Thoracic aorta (tissue), 2 donors: ENCODE measurements at regions not wholly inside any gene's neighbourhood (a gene's known extent, or its start where the extent isn't known, plus 50 kb on each side); places are given as distances from the start of the nearest gene placed in this dataset.

Source experiments
- ATAC-seq: fragments of 150-250 bp; one replicate; pipeline ENCODE4 v1.8.0; 2017; ENCODE audit warnings: low read depth; ENCODE audit not compliant: insufficient number of reproducible peaks, low FRiP score
- DNase-seq: peaks from one replicate; pipeline ENCODE4 v3.0.0-alpha.2; 2020; ENCODE audit warnings: low spot score
- H3K27ac ChIP-seq, 2 donors: fragments of 200-600 bp; sonication (generic); 1 replicate in 1 of 2; 2 replicates in 1 of 2; pipeline ENCODE4 v1.5.1; 2016; ENCODE audit warnings: mild to moderate bottlenecking in 2 of 2, moderate library complexity in 2 of 2
- H3K27me3 ChIP-seq: fragments of 200-600 bp; sonication (generic); replicated peaks from 2 replicates; pipeline ENCODE4 v1.6.0; 2016; ENCODE audit warnings: mild to moderate bottlenecking; ENCODE audit not compliant: insufficient read depth
- H3K36me3 ChIP-seq: fragments of 200-600 bp; sonication (generic); one replicate; pipeline ENCODE4 v1.5.1; 2016
- H3K4me1 ChIP-seq, 2 donors: fragments of 200-600 bp; sonication (generic); 1 replicate in 1 of 2; 2 replicates in 1 of 2; pipeline versions ENCODE4 v1.5.1 to v1.6.0; 2016; ENCODE audit warnings: low read depth in 2 of 2, mild to moderate bottlenecking in 1 of 2; ENCODE audit not compliant: control insufficient read depth in 1 of 2
- H3K4me3 ChIP-seq: fragments of 200-600 bp; sonication (generic); 2 replicates; pipeline ENCODE4 v1.5.1; 2016; ENCODE audit warnings: mild to moderate bottlenecking
- H3K9me3 ChIP-seq: fragments of 200-600 bp; sonication (generic); 2 replicates; pipeline ENCODE4 v1.5.1; 2016
- TF ChIP-seq, protein P1 (sequence below): fragments of 200-600 bp; sonication (generic); IDR thresholded peaks from one replicate; pipeline ENCODE4 v1.5.1; 2019; ENCODE audit warnings: antibody characterized with exemption

DNA sequence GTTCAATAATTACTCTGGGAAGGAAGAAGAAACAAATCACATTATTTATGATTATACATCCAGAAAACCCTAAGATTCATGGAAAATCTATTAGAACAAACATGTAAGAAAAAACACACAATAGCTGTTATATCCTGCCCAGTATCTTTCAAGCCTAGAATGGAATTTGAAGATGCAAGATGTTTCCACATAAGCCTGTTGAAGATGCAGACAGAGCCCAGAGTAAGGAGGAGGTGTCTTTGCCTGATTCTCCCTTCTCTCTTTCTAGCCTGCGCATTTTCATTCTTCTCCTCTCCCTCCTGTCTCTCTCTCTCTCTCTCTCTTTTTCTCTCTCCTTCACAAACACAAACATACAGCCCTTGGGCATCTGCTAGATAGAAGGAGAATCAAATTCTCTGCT, 170.1 kb upstream of the INHBA start:
- ATAC-seq (no peak), DNase-seq (no peak)
- no peaks in the 10 kb centered on the region for H3K9me3 ChIP-seq
- H3K4me3 ChIP-seq = no peak overlapping the region
- H3K27me3 ChIP-seq = no peaks in the 10 kb centered on the region
- TF ChIP-seq, protein P1, sequence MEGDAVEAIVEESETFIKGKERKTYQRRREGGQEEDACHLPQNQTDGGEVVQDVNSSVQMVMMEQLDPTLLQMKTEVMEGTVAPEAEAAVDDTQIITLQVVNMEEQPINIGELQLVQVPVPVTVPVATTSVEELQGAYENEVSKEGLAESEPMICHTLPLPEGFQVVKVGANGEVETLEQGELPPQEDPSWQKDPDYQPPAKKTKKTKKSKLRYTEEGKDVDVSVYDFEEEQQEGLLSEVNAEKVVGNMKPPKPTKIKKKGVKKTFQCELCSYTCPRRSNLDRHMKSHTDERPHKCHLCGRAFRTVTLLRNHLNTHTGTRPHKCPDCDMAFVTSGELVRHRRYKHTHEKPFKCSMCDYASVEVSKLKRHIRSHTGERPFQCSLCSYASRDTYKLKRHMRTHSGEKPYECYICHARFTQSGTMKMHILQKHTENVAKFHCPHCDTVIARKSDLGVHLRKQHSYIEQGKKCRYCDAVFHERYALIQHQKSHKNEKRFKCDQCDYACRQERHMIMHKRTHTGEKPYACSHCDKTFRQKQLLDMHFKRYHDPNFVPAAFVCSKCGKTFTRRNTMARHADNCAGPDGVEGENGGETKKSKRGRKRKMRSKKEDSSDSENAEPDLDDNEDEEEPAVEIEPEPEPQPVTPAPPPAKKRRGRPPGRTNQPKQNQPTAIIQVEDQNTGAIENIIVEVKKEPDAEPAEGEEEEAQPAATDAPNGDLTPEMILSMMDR = no peak
- peaks cover 0 to 12% of the 10 kb centered on the region in 2 donors for H3K4me1 ChIP-seq
- no peaks in the 10 kb centered on the region for H3K36me3 ChIP-seq
- H3K27ac ChIP-seq = no peak overlapping the region

DNA sequence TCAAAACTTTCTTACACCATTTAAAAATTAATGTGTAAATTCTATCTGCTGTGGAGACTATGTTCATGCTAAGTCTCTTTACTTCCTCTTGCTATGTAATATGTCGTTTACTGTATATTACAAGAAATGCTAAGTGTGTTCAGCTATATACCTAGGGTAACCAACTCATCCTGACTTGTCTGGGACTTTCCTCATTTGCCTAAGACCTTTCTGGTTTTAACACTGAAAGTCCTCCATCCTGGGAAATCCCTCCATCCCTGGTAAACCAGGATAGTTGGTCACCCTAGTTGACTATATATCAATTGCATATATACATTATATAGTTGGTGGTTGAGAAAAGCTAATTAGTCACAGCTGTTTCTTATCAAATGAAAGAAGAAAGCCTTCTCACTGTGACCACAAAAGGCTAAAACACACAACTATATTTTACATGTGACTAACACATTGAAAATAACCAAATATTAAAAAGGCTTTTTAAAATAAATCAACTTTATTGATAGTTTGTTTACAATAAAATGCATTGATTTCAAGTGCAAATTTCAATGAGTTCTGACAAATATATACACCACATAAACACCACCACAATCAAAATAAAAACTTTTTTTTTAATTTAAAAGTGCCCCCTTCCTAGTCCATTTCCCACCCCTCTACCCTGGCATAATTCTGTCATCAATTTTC, 167.7 kb upstream of the INHBA start:
- H3K9me3 ChIP-seq = no peaks in the 10 kb centered on the region
- H3K36me3 ChIP-seq = no peaks in the 10 kb centered on the region
- H3K4me1 ChIP-seq = peaks cover 0 to 16% of the 10 kb centered on the region in 2 donors
- H3K4me3 ChIP-seq = no peak overlapping the region
- no peaks in the 10 kb centered on the region for H3K27me3 ChIP-seq
- ATAC-seq (no peak), DNase-seq (no peak)
- no peak overlapping the region for H3K27ac ChIP-seq
- TF ChIP-seq, protein P1 = no peak

DNA sequence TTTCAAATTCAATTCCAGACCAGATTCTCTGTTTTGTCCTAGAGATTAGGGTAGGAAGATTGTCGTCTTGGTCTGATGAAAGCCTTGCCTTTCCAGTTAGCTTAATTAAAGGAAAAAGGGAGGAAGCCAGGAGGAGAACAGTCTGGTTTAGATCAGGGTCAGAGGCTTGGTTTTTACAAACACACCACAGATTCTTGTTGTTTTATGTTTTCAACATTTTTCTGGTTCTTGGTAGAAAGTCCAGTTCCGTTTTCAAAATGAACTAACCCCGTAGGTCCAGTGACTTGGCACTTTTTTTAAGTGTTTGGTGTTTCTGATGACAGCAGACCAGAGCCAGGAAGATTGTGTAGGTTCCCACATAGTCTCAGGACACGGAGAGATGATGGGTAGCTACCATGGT, 167.1 kb upstream of the INHBA start:
- H3K36me3 ChIP-seq = no peaks in the 10 kb centered on the region
- H3K27ac ChIP-seq = peak overlapping the region in 1 of 2 donors; percentile 9
- DNase-seq = no peak
- TF ChIP-seq, protein P1 = no peak
- peaks cover 5% of the 10 kb centered on the region for H3K9me3 ChIP-seq
- H3K27me3 ChIP-seq = no peaks in the 10 kb centered on the region
- peaks cover 0 to 16% of the 10 kb centered on the region in 2 donors for H3K4me1 ChIP-seq
- H3K4me3 ChIP-seq = peak overlapping the region; percentile 18
- ATAC-seq = no peak

DNA sequence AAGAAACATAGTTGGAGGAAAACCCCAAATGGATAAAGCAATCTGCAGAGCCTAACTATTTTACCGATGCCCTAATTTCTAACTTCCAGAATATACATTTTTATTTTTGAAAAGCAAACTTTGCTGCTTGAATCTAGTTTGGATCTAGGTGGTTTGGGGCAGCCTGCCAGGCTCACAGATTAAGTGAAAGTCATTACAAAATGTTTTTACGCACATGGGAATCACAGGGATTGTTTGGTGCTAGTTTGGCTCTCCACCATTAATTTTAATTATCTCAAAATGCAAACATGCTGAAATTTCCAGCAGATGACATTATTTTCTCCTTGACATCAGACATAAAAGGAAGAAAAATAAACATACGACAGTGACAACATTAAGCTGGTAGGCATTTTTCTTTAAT, 166.7 kb upstream of the INHBA start:
- Histone ChIP-seq H3K9me3 (peaks cover 5% of the 10 kb centered on the region), H3K36me3 (no peaks in the 10 kb centered on the region), H3K4me3 (peak overlapping the region; percentile 18), H3K27me3 (no peaks in the 10 kb centered on the region), H3K27ac (peak overlapping the region in 1 of 2 donors; percentile 9), H3K4me1 (peaks cover 0 to 16% of the 10 kb centered on the region in 2 donors)
- TF ChIP-seq, protein P1 = no peak
- no peak for DNase-seq
- no peak for ATAC-seq

DNA sequence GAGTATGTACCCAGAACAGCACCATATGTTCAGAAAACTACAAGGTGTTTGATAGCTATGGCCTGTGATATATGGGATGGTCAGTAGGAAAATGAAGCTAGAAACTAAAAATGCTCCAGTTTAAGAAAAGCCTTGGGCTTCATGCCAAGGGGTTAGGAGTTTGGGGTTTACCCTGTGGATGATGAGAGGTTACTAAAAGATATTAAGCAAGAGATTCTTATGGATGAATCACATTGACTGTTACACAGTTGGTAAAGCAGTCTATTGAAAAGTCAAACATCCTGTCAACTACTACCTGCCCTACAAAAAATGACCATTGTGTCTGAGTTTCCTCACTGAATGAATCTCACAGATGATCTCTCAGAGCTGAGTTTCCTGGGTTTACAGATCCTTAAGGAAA, 166.2 kb upstream of the INHBA start:
- no peak for ATAC-seq
- TF ChIP-seq, protein P1 = no peak
- peaks cover 0 to 16% of the 10 kb centered on the region in 2 donors for H3K4me1 ChIP-seq

More for the DNA sequence above, 166.2 kb upstream of the INHBA start:
- Histone ChIP-seq H3K27ac (no peak overlapping the region), H3K9me3 (peaks cover 5% of the 10 kb centered on the region), H3K4me3 (no peak overlapping the region), H3K36me3 (no peaks in the 10 kb centered on the region), H3K27me3 (no peaks in the 10 kb centered on the region)
- DNase-seq = no peak
